Calu3 (cell line): ENCODE measurements at regions not wholly inside any gene's neighbourhood (a gene's known extent, or its start where the extent isn't known, plus 50 kb on each side); places are given as distances from the start of the nearest gene placed in this dataset.

ENCODE experiments used
- BruUV-seq: library from RNA; stranded (reverse); fragments of 400-500 nt; replicated peaks from 2 replicates; lab custom pipeline; 2021; lab: Mats Ljungman, UMichigan
- CTCF ChIA-PET: fragments of 300-600 bp; sonication (Branson Sonifier 250); formaldehyde crosslinking; loops from one replicate; lab custom pipeline; 2022; ENCODE audit warnings: antibody characterized with exemption; lab: Charles Lee
- DNase-seq: peaks from one replicate; pipeline ENCODE4 v3.0.0; 2022
- H3K27ac Mint-ChIP-seq: one replicate; pipeline ENCODE4 v1.8.0; 2022; ENCODE audit warnings: mixed read lengths; ENCODE audit not compliant: unreplicated experiment
- H3K27me3 Mint-ChIP-seq: one replicate; pipeline ENCODE4 v1.8.0; 2022; ENCODE audit warnings: mixed read lengths; ENCODE audit not compliant: unreplicated experiment
- H3K36me3 Mint-ChIP-seq: one replicate; pipeline ENCODE4 v1.8.0; 2022; ENCODE audit warnings: mild to moderate bottlenecking, moderate library complexity, mixed read lengths; ENCODE audit not compliant: insufficient read depth, unreplicated experiment
- H3K4me1 Mint-ChIP-seq: one replicate; pipeline ENCODE4 v1.8.0; 2022; ENCODE audit warnings: mild to moderate bottlenecking, low read depth, mixed read lengths; ENCODE audit not compliant: unreplicated experiment
- H3K4me3 Mint-ChIP-seq: one replicate; pipeline ENCODE4 v1.8.0; 2022; ENCODE audit warnings: mild to moderate bottlenecking, low read depth, moderate library complexity, mixed read lengths; ENCODE audit not compliant: unreplicated experiment
- H3K9me3 Mint-ChIP-seq: one replicate; pipeline ENCODE4 v1.8.0; 2022; ENCODE audit warnings: low read depth, mixed read lengths; ENCODE audit not compliant: unreplicated experiment
- intact Hi-C: fragments of 100-400 bp; cut with micrococcal nuclease; formaldehyde crosslinking; loops from one replicate; pipeline ENCODE4 v1.10.0; 2022; ENCODE audit not compliant: unreplicated experiment
- TF ChIP-seq, protein P1 (sequence below): fragments of 200-600 bp; IDR thresholded peaks from one replicate; pipeline ENCODE4 v1.8.0; 2022; ENCODE audit warnings: antibody characterized with exemption; ENCODE audit not compliant: unreplicated experiment

DNA sequence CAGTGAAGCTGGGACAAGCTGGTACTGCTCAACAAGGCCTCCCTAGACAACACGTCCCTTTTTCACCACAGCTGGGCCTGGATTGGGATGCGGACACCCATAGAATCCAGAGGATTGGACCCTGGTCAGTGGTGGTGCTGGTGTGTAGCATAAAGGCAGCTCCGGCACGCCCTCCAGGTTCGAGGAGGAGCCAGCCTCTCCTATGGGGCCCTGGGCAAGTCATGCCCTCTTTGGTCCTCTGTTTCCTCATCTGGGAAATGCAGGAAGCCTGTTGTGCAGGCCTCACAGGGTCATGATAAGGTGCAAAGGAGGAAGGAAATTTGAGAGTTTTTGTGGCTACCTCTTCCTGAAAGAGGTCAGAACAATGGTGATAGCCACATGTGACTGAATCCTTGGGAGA lies 1741.7 kb downstream of the TP53TG3F start:
- no peak overlapping the region for H3K4me3 Mint-ChIP-seq
- H3K36me3 Mint-ChIP-seq = peaks cover 4% of the 10 kb centered on the region
- TF ChIP-seq, protein P1, sequence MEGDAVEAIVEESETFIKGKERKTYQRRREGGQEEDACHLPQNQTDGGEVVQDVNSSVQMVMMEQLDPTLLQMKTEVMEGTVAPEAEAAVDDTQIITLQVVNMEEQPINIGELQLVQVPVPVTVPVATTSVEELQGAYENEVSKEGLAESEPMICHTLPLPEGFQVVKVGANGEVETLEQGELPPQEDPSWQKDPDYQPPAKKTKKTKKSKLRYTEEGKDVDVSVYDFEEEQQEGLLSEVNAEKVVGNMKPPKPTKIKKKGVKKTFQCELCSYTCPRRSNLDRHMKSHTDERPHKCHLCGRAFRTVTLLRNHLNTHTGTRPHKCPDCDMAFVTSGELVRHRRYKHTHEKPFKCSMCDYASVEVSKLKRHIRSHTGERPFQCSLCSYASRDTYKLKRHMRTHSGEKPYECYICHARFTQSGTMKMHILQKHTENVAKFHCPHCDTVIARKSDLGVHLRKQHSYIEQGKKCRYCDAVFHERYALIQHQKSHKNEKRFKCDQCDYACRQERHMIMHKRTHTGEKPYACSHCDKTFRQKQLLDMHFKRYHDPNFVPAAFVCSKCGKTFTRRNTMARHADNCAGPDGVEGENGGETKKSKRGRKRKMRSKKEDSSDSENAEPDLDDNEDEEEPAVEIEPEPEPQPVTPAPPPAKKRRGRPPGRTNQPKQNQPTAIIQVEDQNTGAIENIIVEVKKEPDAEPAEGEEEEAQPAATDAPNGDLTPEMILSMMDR = no peak
- no peak overlapping the region for H3K27ac Mint-ChIP-seq
- DNase-seq = no peak
- CTCF ChIA-PET = no interaction called here
- intact Hi-C loops = no loop called here
- peaks cover 9% of the 10 kb centered on the region for H3K9me3 Mint-ChIP-seq
- no TSS peak for BruUV-seq
- H3K27me3 Mint-ChIP-seq = no peaks in the 10 kb centered on the region
- no peaks in the 10 kb centered on the region for H3K4me1 Mint-ChIP-seq

DNA sequence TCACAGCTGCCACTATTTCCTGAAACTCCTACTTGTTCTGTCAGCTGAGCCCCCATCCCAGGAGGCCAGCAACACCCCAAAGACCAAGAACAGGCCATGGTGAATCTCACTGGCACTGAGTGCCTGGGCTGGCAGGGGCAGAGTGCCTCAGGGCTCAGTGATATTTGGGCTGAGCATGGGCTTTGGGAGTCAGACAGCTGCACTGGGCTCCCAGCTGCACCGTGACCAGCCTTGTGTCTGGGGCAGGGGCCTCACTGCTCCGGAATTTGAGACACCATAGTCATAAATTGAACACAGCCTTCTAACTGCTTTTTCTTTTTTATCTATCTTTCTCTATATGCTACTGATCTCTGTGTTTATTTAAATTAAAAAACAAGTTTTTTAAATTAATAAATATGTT lies 1744.2 kb downstream of the TP53TG3F start:
- Mint-ChIP-seq H3K4me3 (no peak overlapping the region), H3K4me1 (no peaks in the 10 kb centered on the region), H3K27ac (no peak overlapping the region), H3K9me3 (peaks cover 9% of the 10 kb centered on the region), H3K27me3 (no peaks in the 10 kb centered on the region), H3K36me3 (peaks cover 4% of the 10 kb centered on the region)
- no TSS peak for BruUV-seq
- TF ChIP-seq, protein P1 = no peak
- DNase-seq = no peak
- CTCF ChIA-PET = no interaction called here
- intact Hi-C loops = no loop called here

DNA sequence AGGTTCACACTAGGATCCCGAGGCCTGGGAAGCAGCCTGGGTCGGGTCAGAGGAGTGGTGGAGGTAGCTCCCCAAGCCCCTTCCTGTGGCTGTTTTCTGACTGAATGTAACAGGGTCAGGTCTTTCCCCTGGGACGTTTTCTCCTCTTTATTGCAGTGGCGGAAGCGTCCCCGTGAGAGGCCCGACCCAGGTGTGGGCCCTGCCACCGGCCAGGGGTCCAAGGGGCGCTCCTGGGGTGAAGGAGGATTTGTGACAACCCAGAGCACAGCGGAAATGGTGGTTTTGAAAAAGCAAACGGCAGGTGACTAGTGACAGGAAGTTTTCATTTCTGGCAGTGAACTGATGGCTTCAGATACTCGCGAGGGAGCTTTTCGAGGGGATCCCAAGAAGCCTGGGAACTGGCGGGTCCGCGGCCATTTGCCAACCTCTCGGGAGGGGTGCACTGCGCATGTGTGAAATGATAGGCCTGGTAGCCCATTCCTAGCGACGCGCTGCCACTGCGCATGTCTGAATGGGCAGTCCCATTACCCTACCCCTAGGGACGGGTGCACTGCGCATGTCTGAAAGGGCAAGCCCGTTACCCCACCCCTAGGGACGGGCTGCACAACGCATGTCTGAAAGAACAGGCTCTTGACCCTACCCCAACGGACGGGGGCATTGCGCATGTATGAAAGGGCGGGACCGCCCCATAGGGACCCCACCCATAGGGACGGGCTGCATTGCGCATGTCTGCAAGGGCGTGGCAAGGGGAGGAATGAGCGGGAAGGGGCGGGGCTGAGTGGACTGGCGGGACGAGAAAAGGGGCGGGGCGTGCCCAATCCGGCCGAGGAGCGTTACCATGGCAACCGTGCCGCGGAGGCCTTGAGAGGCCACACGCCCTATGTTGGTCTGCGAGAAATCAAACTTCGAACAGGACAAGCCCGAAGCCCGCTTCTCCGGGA lies 1747.9 kb downstream of the TP53TG3F start:
- Mint-ChIP-seq H3K9me3 (peaks cover 21% of the 10 kb centered on the region), H3K4me3 (no peak overlapping the region), H3K4me1 (no peaks in the 10 kb centered on the region), H3K36me3 (peaks cover 4% of the 10 kb centered on the region), H3K27me3 (no peaks in the 10 kb centered on the region), H3K27ac (no peak overlapping the region)
- no TSS peak for BruUV-seq
- TF ChIP-seq, protein P1 = no peak
- CTCF ChIA-PET = no interaction called here
- DNase-seq = no peak
- intact Hi-C loops = no loop called here

DNA sequence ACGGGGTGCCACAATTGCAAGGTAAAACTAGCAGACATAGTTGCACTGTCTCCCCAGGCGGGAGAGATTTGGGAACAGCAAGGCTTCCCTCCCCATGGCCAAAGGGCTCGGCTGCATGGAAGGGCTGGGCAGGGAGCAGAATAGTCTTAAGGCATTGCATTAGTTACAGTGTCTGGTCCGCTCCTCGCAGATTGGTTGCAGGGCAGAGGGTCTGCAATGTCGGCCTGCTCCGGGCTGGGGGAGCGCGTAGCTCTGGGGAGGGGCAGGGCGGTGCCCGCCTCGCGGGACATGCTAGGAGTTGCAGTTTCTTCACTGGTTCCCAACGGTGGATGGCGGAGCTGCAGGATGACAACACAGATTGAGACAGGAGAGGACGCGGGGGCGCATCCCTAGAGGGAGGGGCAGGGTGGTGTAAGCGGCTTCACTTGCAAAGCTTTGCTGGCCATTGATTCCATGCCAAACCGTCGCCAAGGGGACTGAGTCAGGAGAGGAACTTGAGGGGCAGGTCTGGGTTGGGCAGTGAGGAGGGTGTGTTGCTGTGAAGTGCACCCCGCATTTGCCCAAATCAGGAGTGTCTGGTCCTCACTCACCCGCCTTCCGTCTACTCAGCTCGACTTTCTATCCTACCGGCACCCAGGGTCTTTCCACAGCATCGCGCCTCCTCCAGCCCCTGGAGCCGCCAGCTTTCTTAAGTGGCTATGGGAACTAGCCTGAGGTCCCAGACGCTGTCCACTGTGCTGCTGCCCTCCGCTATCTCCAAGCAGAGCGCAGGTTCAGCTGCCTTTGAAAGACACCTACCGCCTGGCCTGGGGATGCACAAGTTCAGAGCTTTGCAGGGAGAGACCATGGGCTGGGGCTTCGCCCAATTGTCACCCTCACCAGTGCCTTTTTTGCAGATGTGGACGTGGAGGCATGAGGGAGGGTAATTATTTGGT lies 1748.9 kb downstream of the TP53TG3F start:
- TF ChIP-seq, protein P1 = no peak
- no TSS peak for BruUV-seq
- CTCF ChIA-PET = no interaction called here

More for the DNA sequence above, 1748.9 kb downstream of the TP53TG3F start:
- Mint-ChIP-seq H3K27me3 (no peaks in the 10 kb centered on the region), H3K27ac (no peak overlapping the region), H3K36me3 (peaks cover 4% of the 10 kb centered on the region), H3K4me1 (no peaks in the 10 kb centered on the region), H3K4me3 (no peak overlapping the region), H3K9me3 (peaks cover 19% of the 10 kb centered on the region)
- intact Hi-C loops = no loop called here
- no peak for DNase-seq
